ENCODE measurements at regions not wholly inside any gene's neighbourhood (a gene's known extent, or its start where the extent isn't known, plus 50 kb on each side); places are given as distances from the start of the nearest gene placed in this dataset.
A peak's percentile ranks its signal among the peaks of the same experiment; 100 is the strongest.

DNA sequence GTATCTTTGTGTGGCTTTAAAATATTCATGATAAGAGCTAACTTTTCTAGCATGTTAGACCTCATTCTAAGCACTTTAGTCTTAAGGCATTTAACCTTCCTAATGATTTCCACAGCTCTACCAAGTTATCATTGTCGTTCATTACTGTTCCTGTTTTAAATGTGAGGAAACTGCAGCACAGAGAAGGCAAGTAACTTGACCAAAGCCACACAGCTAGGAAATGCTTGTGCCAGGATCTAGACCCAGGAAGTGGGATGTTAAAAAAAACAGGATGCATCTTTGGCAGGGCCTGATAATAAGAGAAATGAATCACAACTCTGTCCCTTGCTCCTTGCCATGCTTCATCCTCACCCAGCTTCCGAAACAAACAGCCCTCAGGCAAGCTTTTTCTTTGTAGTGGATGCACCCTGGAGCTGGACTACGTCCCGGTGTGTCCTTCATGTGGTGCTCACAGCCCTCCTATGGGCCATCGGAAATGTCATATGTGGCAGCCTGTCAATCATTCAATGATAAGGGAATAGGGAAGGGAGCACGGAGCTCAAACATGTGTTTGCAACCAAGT, 196.9 kb upstream of the RREB1 start:
- no peak for TF ChIP-seq POLR2AphosphoS5 (IDR thresholded peaks at IDR 0.05)
- no peak for TF ChIP-seq POLR2A (IDR thresholded peaks at IDR 0.05)
- Histone ChIP-seq H3K4me1 (peaks cover 0 to 33% (median 8%) of the 10 kb centered on the region in 6 donors), H3K4me3 (no peak overlapping the region), H3K27me3 (replicated peaks in 1 of 7) (no peaks in the 10 kb centered on the region), H3K27ac (no peak overlapping the region), H3K36me3 (no peaks in the 10 kb centered on the region), H3K9me3 (no peaks in the 10 kb centered on the region)
- intact Hi-C loops (cut with DNase I; ENCODE audit: low total_unique reads) = no loop called here
- DNase-seq = no peak
- 82 to 94% (median 90%) methylated on average over 6 of the region's 6 CpGs for WGBS, 5 donors

DNA sequence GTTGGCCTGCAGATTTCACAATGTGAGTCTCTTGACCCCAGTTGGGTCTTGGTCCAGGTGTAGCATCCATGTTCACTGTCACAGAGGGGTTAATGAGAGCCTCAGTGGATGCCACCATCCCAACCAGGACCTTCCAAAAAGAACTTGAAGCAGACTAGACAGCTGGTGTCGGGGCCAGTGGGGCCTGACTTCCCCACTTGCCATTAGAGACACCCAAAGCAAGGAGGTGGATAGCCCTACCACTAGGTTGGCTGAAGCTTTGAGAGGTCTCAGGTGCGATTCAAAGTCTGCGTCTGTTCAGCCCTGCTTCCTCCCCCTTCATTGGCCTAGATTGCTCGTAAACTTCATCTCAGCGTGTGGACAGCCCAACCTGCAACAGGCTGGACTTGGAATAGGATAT, 196.4 kb upstream of the RREB1 start:
- peaks cover 0 to 39% (median 10%) of the 10 kb centered on the region in 6 donors for H3K4me1 ChIP-seq
- H3K27me3 ChIP-seq (replicated peaks in 1 of 7) = no peaks in the 10 kb centered on the region
- H3K4me3 ChIP-seq = no peak overlapping the region
- intact Hi-C loops (cut with DNase I; ENCODE audit: low total_unique reads) = no loop called here
- H3K36me3 ChIP-seq = no peaks in the 10 kb centered on the region
- 87 to 98% (median 95%) methylated on average over 5 of the region's 5 CpGs for WGBS, 5 donors
- H3K9me3 ChIP-seq = no peaks in the 10 kb centered on the region
- TF ChIP-seq POLR2AphosphoS5 (IDR thresholded peaks at IDR 0.05) (no peak), POLR2A (IDR thresholded peaks at IDR 0.05) (no peak)
- TF ChIP-seq, protein P1, sequence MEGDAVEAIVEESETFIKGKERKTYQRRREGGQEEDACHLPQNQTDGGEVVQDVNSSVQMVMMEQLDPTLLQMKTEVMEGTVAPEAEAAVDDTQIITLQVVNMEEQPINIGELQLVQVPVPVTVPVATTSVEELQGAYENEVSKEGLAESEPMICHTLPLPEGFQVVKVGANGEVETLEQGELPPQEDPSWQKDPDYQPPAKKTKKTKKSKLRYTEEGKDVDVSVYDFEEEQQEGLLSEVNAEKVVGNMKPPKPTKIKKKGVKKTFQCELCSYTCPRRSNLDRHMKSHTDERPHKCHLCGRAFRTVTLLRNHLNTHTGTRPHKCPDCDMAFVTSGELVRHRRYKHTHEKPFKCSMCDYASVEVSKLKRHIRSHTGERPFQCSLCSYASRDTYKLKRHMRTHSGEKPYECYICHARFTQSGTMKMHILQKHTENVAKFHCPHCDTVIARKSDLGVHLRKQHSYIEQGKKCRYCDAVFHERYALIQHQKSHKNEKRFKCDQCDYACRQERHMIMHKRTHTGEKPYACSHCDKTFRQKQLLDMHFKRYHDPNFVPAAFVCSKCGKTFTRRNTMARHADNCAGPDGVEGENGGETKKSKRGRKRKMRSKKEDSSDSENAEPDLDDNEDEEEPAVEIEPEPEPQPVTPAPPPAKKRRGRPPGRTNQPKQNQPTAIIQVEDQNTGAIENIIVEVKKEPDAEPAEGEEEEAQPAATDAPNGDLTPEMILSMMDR (IDR thresholded peaks at IDR 0.05 in 8 of 11, conservative IDR thresholded peaks at IDR 0.05 in 3 of 11) = no peak
- H3K27ac ChIP-seq = no peak overlapping the region
- peak; percentile 61 for DNase-seq

DNA sequence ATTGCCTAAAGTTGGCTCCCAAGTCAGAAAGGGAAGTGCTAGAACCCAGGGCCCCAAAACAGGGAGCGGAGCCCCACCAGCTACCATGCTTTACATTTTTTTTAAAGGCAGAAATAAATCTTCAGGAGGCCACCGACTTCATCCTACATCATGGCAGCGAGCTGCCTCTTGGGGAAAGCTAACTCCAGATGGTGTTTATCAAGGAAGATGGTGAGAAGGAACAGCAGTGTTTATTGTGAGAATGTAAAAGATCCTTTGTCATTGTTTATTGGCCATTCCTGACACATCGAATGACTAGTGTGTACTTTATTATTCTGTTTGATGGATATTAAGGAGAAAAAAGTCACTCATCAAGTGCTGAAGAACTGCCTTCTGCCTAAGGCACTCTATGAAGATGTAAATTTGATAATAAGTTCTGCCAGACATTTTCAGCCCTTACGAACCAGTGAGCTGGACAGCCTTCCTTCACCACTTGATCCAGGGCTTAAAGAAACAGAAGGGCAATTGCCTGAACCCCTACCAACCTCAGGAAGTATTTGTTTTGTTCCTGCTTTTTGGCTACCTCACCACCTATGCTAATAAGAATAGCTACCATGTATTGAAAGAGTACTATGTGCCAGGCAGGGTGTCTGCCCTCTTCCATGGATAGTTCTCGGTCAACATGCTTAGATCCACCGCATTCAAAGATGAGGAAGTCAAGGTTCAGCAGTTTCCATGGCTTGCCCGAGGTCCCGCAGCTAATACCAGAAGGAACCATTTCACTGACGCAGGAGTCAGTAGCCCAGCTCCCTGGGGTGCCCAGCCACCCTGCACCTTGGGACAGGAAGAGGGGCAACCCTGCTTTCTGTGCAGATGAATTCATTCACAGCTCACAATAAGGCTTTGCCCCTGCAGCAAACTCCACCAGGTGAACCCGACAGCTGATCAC, 194.7 kb upstream of the RREB1 start:
- intact Hi-C loops (cut with DNase I; ENCODE audit: low total_unique reads) = no loop called here
- Histone ChIP-seq H3K4me3 (no peak overlapping the region), H3K36me3 (no peaks in the 10 kb centered on the region), H3K27ac (peak overlapping the region in 2 of 8 donors; percentile 2 to 7), H3K4me1 (peaks cover 3 to 44% (median 15%) of the 10 kb centered on the region in 6 donors), H3K27me3 (replicated peaks in 1 of 7) (no peaks in the 10 kb centered on the region), H3K9me3 (no peaks in the 10 kb centered on the region)
- WGBS, 5 donors = 59 to 77% (median 68%) methylated on average over 11 of the region's 11 CpGs
- no peak for DNase-seq
- TF ChIP-seq, protein P1 (IDR thresholded peaks at IDR 0.05 in 8 of 11, conservative IDR thresholded peaks at IDR 0.05 in 3 of 11) = no peak
- no peak for TF ChIP-seq POLR2A (IDR thresholded peaks at IDR 0.05)
- TF ChIP-seq POLR2AphosphoS5 (IDR thresholded peaks at IDR 0.05) = no peak

DNA sequence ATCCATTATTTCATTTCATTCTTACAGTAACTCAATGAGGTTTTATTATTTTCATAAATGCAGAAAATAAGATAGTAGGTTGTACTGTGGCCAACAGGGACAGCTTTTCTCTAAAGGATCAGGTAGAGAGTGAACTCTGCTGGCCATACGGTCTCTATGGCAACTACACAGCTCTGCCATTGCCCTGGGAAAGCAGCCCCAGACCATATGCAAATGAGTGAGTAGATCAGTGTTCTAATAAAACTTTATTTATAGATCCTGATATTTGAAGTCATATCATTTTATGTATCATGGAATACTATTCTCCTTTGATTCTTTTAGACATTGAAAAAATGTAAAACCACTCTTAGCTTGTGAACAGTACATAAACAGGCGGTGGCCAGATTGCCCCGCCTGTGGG, 192.5 kb upstream of the RREB1 start:
- no peaks in the 10 kb centered on the region for H3K9me3 ChIP-seq
- H3K4me3 ChIP-seq = peak overlapping the region in 3 of 8 donors; percentile 12 to 44 (median 14)
- H3K4me1 ChIP-seq = peaks cover 3 to 44% (median 15%) of the 10 kb centered on the region in 6 donors
- H3K27ac ChIP-seq = peak overlapping the region; percentile 1 to 86 (median 78)
- no peak for TF ChIP-seq POLR2AphosphoS5 (IDR thresholded peaks at IDR 0.05)
- TF ChIP-seq, protein P1 (IDR thresholded peaks at IDR 0.05 in 8 of 11, conservative IDR thresholded peaks at IDR 0.05 in 3 of 11) = no peak
- no peak for TF ChIP-seq POLR2A (IDR thresholded peaks at IDR 0.05)
- DNase-seq = no peak
- intact Hi-C loops (cut with DNase I; ENCODE audit: low total_unique reads) = no loop called here
- no peaks in the 10 kb centered on the region for H3K36me3 ChIP-seq
- no peaks in the 10 kb centered on the region for H3K27me3 ChIP-seq (replicated peaks in 1 of 7)
- 55 to 88% (median 73%) methylated on average over 3 of the region's 3 CpGs for WGBS, 5 donors
